Stimulated activated CD8-positive, alpha-beta memory T cell treated with anti-CD3 and anti-CD28 coated beads, Interleukin-4, amount 100 ng/mL, for 24 hours (primary cell): ENCODE measurements at regions not wholly inside any gene's neighbourhood (a gene's known extent, or its start where the extent isn't known, plus 50 kb on each side); places are given as distances from the start of the nearest gene placed in this dataset.
"Not testable (repeated sequence)": the region's sequence is repeated elsewhere in the genome, so short reads cannot be mapped to it uniquely, and the experiment has no call there.

Experiments
- DNase-seq: peaks from one replicate; pipeline ENCODE4 v3.0.0-alpha.2; 2020; ENCODE audit warnings: low read depth

- no peak for DNase-seq
These were observed 162.1 kb downstream of the MYCN start for GRCh38 chr2:16102358-16102975.

- no peak for DNase-seq
These were observed 160.8 kb downstream of the MYCN start for GRCh38 chr2:16101196-16101595.

GRCh38 chr2:16100006-16100405 lies 159.7 kb downstream of the MYCN start:
- no peak for DNase-seq

GRCh38 chr2:16099326-16099725 lies 159.0 kb downstream of the MYCN start:
- DNase-seq, result no peak

GRCh38 chr2:16096962-16097361 lies 156.6 kb downstream of the MYCN start:
- no peak for DNase-seq

GRCh38 chr2:16095483-16095882 lies 155.1 kb downstream of the MYCN start:
- DNase-seq, result not testable (repeated sequence)

- no peak for DNase-seq
These were observed 154.5 kb downstream of the MYCN start for GRCh38 chr2:16094811-16095210.

- no peak for DNase-seq
These were observed 153.5 kb downstream of the MYCN start for GRCh38 chr2:16093639-16094529.

- DNase-seq, result no peak
These were observed 152.7 kb downstream of the MYCN start for GRCh38 chr2:16092861-16093638.

- DNase-seq, result no peak
These were observed 151.4 kb downstream of the MYCN start for GRCh38 chr2:16091576-16092282.

GRCh38 chr2:16090650-16091575 lies 150.6 kb downstream of the MYCN start:
- DNase-seq, result no peak

- DNase-seq, result not testable (repeated sequence)
These were observed 149.1 kb downstream of the MYCN start for GRCh38 chr2:16089491-16089890.

- no peak for DNase-seq
These were observed 148.4 kb downstream of the MYCN start for GRCh38 chr2:16088802-16089112.

GRCh38 chr2:16088035-16088801 lies 147.9 kb downstream of the MYCN start:
- no peak for DNase-seq

GRCh38 chr2:16086136-16086535 lies 145.8 kb downstream of the MYCN start:
- DNase-seq, result not testable (repeated sequence)

- no peak for DNase-seq
These were observed 144.7 kb downstream of the MYCN start for GRCh38 chr2:16085073-16085472.

GRCh38 chr2:16084274-16084673 lies 143.9 kb downstream of the MYCN start:
- no peak for DNase-seq

- DNase-seq, result no peak
These were observed 141.9 kb downstream of the MYCN start for GRCh38 chr2:16082276-16082675.

- no peak for DNase-seq
These were observed 141.2 kb downstream of the MYCN start for GRCh38 chr2:16081316-16082200.
